ENCODE measurements at regions not wholly inside any gene's neighbourhood (a gene's known extent, or its start where the extent isn't known, plus 50 kb on each side); places are given as distances from the start of the nearest gene placed in this dataset.

DNA sequence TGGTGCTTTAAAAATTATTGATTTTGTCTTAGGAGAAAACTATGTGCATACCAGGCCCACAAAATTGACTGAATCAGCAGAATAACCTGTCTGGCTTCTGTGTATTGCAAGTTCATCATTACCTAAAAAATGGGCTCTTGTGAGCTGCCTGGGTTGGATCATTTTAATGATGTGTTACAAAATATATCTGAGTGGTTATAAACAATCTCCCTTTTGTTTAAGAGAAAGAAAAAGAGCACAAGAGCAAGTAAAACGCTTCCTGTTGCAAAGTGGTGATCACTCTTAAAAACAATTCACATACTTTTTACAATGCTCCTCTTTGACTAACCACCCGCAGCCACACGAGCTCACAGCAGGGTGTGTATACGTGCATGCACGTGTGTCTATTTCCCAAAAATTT is 335.1 kb downstream of the HDGFL1 start:
- 83% methylated on average over 5 of the region's 5 CpGs for WGBS
- DNase-seq (ENCODE audit: low read depth in 6 of 9, low spot score in 9 of 9), result no peak
- no peaks in the 10 kb centered on the region for H3K36me3 ChIP-seq (ENCODE audit: control insufficient read depth in 2 of 2, insufficient read depth in 2 of 2, low read length in 1 of 2)
- H3K4me1 ChIP-seq (ENCODE audit: control insufficient read depth in 2 of 2, insufficient read depth in 2 of 2, low read length in 2 of 2), result no peaks in the 10 kb centered on the region
- H3K27ac ChIP-seq (ENCODE audit: low read depth in 1 of 2, low read length in 1 of 2), result no peak overlapping the region
- H3K9me3 ChIP-seq (ENCODE audit: control insufficient read depth in 2 of 2, insufficient read depth in 1 of 2, low read length in 1 of 2), result no peaks in the 10 kb centered on the region
- H3K27me3 ChIP-seq (ENCODE audit: control insufficient read depth in 2 of 2, insufficient read depth in 1 of 2, low read length in 1 of 2), result no peaks in the 10 kb centered on the region
- no peak overlapping the region for H3K4me3 ChIP-seq (ENCODE audit: low read length in 2 of 2)

DNA sequence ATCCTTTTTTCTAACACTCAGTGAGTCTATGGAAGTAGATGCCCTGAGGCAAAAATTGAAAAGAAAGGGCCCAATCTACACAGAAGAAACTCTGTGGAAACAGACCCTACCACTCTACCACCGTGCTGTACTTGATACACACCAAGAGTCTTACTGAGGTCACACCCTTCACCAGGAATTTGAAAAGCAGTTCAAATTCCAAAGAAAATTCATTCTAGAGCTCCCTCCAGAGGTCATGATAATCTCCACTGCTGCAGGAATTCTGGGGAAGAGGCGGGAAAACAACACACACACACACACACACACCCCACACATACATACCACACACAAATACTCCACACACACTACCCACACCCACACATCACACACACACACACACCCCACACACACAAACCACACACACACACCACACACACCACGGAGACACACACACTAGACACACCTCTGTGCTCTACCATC is 336.8 kb downstream of the HDGFL1 start:
- no peaks in the 10 kb centered on the region for H3K36me3 ChIP-seq (ENCODE audit: control insufficient read depth in 2 of 2, insufficient read depth in 2 of 2, low read length in 1 of 2)
- no peak for DNase-seq (ENCODE audit: low read depth in 6 of 9, low spot score in 9 of 9)
- H3K27ac ChIP-seq (ENCODE audit: low read depth in 1 of 2, low read length in 1 of 2), result no peak overlapping the region
- H3K27me3 ChIP-seq (ENCODE audit: control insufficient read depth in 2 of 2, insufficient read depth in 1 of 2, low read length in 1 of 2), result no peaks in the 10 kb centered on the region
- WGBS, result 94% methylated on average over 3 of the region's 3 CpGs
- no peaks in the 10 kb centered on the region for H3K4me1 ChIP-seq (ENCODE audit: control insufficient read depth in 2 of 2, insufficient read depth in 2 of 2, low read length in 2 of 2)
- no peak overlapping the region for H3K4me3 ChIP-seq (ENCODE audit: low read length in 2 of 2)
- H3K9me3 ChIP-seq (ENCODE audit: control insufficient read depth in 2 of 2, insufficient read depth in 1 of 2, low read length in 1 of 2), result no peaks in the 10 kb centered on the region

DNA sequence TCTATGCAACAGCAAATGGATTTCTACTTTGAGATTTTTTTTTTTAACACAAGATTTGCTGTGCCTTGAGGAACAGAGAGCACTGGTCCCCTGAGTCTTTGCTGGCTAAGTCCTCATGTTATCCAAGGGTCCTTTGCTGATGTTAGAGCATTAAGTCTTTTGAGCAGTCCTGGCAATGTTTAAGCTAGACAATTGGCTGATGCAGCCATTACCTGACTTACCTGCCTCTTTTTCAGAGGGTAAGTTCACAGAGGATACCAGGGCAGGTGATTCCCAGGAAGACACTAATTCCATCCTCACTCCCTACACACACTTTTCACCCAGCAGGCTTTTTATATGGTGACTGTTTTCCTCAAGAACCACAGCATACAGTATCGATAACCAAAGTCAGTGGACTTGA is 337.7 kb downstream of the HDGFL1 start:
- no peak for DNase-seq (ENCODE audit: low read depth in 6 of 9, low spot score in 9 of 9)
- no peaks in the 10 kb centered on the region for H3K4me1 ChIP-seq (ENCODE audit: control insufficient read depth in 2 of 2, insufficient read depth in 2 of 2, low read length in 2 of 2)
- H3K4me3 ChIP-seq (ENCODE audit: low read length in 2 of 2), result no peak overlapping the region
- H3K9me3 ChIP-seq (ENCODE audit: control insufficient read depth in 2 of 2, insufficient read depth in 1 of 2, low read length in 1 of 2), result no peaks in the 10 kb centered on the region
- H3K36me3 ChIP-seq (ENCODE audit: control insufficient read depth in 2 of 2, insufficient read depth in 2 of 2, low read length in 1 of 2), result no peaks in the 10 kb centered on the region
- H3K27me3 ChIP-seq (ENCODE audit: control insufficient read depth in 2 of 2, insufficient read depth in 1 of 2, low read length in 1 of 2), result no peaks in the 10 kb centered on the region
- 100% methylated on average over 1 of the region's 1 CpG for WGBS
- H3K27ac ChIP-seq (ENCODE audit: low read depth in 1 of 2, low read length in 1 of 2), result peak overlapping the region in 1 of 2 donors; percentile 8

DNA sequence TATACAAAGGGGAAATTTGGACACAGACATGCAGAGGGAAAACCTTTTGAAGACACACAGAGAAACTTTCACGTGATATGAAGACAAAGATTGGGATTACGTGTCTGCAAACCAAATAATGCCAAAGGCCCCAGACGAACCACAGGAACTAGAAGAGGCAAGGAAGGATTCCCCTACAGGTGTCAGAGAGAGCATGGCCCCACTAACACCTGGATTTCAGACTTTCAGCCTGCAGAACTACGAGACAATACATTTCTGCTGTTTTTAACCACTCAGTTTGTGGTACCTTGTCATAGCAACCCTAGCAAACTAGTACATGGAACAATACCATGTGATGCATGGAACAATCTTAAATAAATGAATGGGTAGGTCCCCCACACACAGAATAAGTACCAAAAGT is 341.0 kb downstream of the HDGFL1 start:
- DNase-seq (ENCODE audit: low read depth in 6 of 9, low spot score in 9 of 9), result no peak
- Histone ChIP-seq H3K4me3 (ENCODE audit: low read length in 2 of 2) (no peak overlapping the region), H3K36me3 (ENCODE audit: control insufficient read depth in 2 of 2, insufficient read depth in 2 of 2, low read length in 1 of 2) (no peaks in the 10 kb centered on the region), H3K9me3 (ENCODE audit: control insufficient read depth in 2 of 2, insufficient read depth in 1 of 2, low read length in 1 of 2) (no peaks in the 10 kb centered on the region), H3K4me1 (ENCODE audit: control insufficient read depth in 2 of 2, insufficient read depth in 2 of 2, low read length in 2 of 2) (no peaks in the 10 kb centered on the region), H3K27me3 (ENCODE audit: control insufficient read depth in 2 of 2, insufficient read depth in 1 of 2, low read length in 1 of 2) (no peaks in the 10 kb centered on the region), H3K27ac (ENCODE audit: low read depth in 1 of 2, low read length in 1 of 2) (no peak overlapping the region)
- 93% methylated on average over 4 of the region's 4 CpGs for WGBS

DNA sequence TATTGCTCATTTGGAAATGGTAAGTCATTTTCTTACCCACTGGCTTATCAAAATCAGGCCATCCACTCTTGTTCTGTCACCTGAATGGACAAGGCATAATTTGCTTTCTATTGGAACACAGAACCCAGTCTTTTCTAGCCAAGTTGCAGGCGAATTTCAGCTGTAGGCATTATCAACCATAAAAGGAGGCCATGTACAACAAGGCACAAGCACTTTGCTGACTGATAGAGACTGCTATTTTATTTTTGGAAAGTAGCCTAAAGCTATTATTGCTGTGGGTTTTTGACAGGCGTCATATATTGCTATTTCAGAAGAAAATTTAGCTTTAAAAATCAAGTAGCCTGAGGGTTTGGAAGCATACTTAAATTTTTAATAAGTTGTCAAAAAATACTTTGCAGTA is 344.2 kb downstream of the HDGFL1 start:
- H3K27me3 ChIP-seq (ENCODE audit: control insufficient read depth in 2 of 2, insufficient read depth in 1 of 2, low read length in 1 of 2), result no peaks in the 10 kb centered on the region
- 96% methylated on average over 2 of the region's 2 CpGs for WGBS
- H3K36me3 ChIP-seq (ENCODE audit: control insufficient read depth in 2 of 2, insufficient read depth in 2 of 2, low read length in 1 of 2), result no peaks in the 10 kb centered on the region
- no peaks in the 10 kb centered on the region for H3K9me3 ChIP-seq (ENCODE audit: control insufficient read depth in 2 of 2, insufficient read depth in 1 of 2, low read length in 1 of 2)
- no peak for DNase-seq (ENCODE audit: low read depth in 6 of 9, low spot score in 9 of 9)
- H3K27ac ChIP-seq (ENCODE audit: low read depth in 1 of 2, low read length in 1 of 2), result no peak overlapping the region
- no peaks in the 10 kb centered on the region for H3K4me1 ChIP-seq (ENCODE audit: control insufficient read depth in 2 of 2, insufficient read depth in 2 of 2, low read length in 2 of 2)
- no peak overlapping the region for H3K4me3 ChIP-seq (ENCODE audit: low read length in 2 of 2)

DNA sequence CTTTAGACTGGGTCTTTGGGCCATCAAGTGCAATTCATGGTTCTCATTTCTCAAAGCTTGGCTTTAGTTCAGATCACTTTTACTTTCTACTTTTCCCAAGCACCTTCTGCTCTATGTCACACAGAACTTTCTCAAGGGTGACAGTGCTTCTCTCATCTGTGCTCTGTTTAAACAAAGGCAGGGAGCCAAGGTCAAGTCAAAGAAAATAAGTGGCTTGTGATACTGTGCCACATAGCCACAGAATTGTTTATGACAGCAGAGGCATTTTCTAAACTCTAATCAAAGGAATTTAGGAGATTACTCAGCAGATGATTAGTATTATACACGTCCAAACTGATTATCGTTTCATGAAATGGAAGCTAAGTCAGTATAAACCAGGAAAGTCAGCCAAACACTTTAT is 348.0 kb downstream of the HDGFL1 start:
- H3K9me3 ChIP-seq (ENCODE audit: control insufficient read depth in 2 of 2, insufficient read depth in 1 of 2, low read length in 1 of 2), result no peaks in the 10 kb centered on the region
- H3K4me3 ChIP-seq (ENCODE audit: low read length in 2 of 2), result no peak overlapping the region
- H3K36me3 ChIP-seq (ENCODE audit: control insufficient read depth in 2 of 2, insufficient read depth in 2 of 2, low read length in 1 of 2), result no peaks in the 10 kb centered on the region
- DNase-seq (ENCODE audit: low read depth in 6 of 9, low spot score in 9 of 9), result no peak
- H3K27me3 ChIP-seq (ENCODE audit: control insufficient read depth in 2 of 2, insufficient read depth in 1 of 2, low read length in 1 of 2), result no peaks in the 10 kb centered on the region
- no peaks in the 10 kb centered on the region for H3K4me1 ChIP-seq (ENCODE audit: control insufficient read depth in 2 of 2, insufficient read depth in 2 of 2, low read length in 2 of 2)
- WGBS, result 98% methylated on average over 2 of the region's 2 CpGs
- H3K27ac ChIP-seq (ENCODE audit: low read depth in 1 of 2, low read length in 1 of 2), result no peak overlapping the region

DNA sequence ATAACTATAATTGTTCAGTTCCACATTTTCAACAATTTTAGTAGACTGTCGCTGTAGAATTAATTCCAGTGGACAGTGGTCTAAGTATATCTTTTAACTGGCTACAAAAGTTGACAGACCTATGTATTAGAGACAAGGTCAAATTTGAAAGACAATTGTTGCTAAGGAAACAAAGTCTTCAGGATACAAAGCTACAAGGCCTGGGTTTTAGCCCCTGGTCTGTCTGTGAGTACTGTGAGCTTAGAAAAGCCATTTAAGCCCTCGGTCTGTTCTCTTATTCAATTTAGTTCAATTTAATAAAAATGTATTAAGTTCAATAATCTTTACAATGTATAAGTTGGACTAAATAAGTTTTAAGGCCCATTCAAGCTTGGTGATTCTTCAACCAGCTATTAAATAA is 352.5 kb downstream of the HDGFL1 start:
- no peak overlapping the region for H3K27ac ChIP-seq (ENCODE audit: low read depth in 1 of 2, low read length in 1 of 2)
- no peaks in the 10 kb centered on the region for H3K9me3 ChIP-seq (ENCODE audit: control insufficient read depth in 2 of 2, insufficient read depth in 1 of 2, low read length in 1 of 2)
- WGBS, result 73% methylated on average over 2 of the region's 2 CpGs
- no peaks in the 10 kb centered on the region for H3K27me3 ChIP-seq (ENCODE audit: control insufficient read depth in 2 of 2, insufficient read depth in 1 of 2, low read length in 1 of 2)
- no peak for DNase-seq (ENCODE audit: low read depth in 6 of 9, low spot score in 9 of 9)
- H3K36me3 ChIP-seq (ENCODE audit: control insufficient read depth in 2 of 2, insufficient read depth in 2 of 2, low read length in 1 of 2), result no peaks in the 10 kb centered on the region
- no peak overlapping the region for H3K4me3 ChIP-seq (ENCODE audit: low read length in 2 of 2)
- no peaks in the 10 kb centered on the region for H3K4me1 ChIP-seq (ENCODE audit: control insufficient read depth in 2 of 2, insufficient read depth in 2 of 2, low read length in 2 of 2)

DNA sequence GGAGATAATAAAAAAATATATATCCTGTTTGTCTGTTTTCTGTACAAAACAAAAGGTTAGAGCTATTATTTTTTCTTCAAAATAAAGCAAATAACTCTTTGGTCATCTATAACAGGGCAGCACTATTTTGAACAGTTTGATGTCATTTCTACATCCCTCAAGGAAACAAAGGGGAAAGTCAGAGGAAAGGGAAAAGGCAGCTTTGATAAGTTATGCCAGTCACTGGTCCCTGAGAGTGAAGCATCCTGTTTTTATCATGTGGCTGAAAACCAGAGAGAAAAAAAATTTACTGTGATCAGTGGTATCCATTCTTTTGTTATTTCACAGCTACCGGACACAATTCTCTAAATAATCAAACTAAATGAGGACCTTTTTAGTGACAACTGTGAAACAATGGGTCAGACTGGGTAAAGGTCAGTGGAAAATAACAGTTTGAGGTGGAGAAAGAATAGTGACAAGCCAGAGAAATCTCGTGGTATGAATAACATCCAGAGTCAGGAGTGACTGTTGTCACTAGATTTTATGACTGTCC is 356.0 kb downstream of the HDGFL1 start:
- no peak overlapping the region for H3K27ac ChIP-seq (ENCODE audit: low read depth in 1 of 2, low read length in 1 of 2)
- no peak for DNase-seq (ENCODE audit: low read depth in 6 of 9, low spot score in 9 of 9)
- no peak overlapping the region for H3K4me3 ChIP-seq (ENCODE audit: low read length in 2 of 2)
- no peaks in the 10 kb centered on the region for H3K4me1 ChIP-seq (ENCODE audit: control insufficient read depth in 2 of 2, insufficient read depth in 2 of 2, low read length in 2 of 2)
- WGBS, result 88% methylated on average over 2 of the region's 2 CpGs
- H3K36me3 ChIP-seq (ENCODE audit: control insufficient read depth in 2 of 2, insufficient read depth in 2 of 2, low read length in 1 of 2), result no peaks in the 10 kb centered on the region
- no peaks in the 10 kb centered on the region for H3K9me3 ChIP-seq (ENCODE audit: control insufficient read depth in 2 of 2, insufficient read depth in 1 of 2, low read length in 1 of 2)
- H3K27me3 ChIP-seq (ENCODE audit: control insufficient read depth in 2 of 2, insufficient read depth in 1 of 2, low read length in 1 of 2), result no peaks in the 10 kb centered on the region

DNA sequence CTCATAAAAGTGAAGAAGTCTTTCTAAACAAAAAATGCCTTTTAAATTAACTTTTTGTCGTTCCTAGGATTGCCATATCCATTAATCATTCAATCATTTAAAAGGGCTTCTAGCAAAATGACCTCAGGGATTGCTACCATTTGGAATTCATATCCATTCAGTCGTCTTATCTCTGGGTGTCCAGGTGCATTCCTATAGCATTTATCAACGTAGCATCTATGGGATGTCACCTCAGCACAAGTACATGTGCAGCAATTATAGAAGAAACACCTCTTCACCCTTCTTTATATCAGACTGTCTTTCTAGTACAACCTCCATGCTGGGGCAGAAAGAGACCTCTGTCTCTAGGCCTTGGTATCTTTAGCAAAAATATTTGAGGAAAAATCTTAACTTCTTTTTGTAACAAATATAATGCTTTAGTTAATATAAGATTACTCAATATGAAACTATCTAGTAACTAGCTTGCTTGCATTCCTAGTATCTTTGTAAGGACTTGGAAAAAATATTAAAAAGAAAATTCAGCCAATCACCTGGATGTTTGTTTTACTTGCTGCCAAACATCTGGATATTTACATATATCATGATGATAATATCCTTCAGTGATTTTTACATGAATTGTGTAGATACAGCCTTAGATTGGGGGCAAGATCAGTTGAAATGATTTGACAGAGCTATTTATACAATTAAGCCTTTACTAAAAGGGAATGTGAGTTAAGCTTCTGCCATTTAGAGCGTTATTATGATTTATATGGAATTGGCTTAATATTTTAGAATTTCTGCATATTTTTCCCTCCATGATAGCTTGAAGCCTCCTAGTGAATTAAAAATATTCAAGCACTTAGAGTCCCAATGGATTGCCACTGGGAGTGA is 356.8 kb downstream of the HDGFL1 start:
- WGBS, result 96% methylated on average over 4 of the region's 4 CpGs
- H3K4me1 ChIP-seq (ENCODE audit: control insufficient read depth in 2 of 2, insufficient read depth in 2 of 2, low read length in 2 of 2), result no peaks in the 10 kb centered on the region
- no peak overlapping the region for H3K4me3 ChIP-seq (ENCODE audit: low read length in 2 of 2)
- no peak for DNase-seq (ENCODE audit: low read depth in 6 of 9, low spot score in 9 of 9)
- H3K36me3 ChIP-seq (ENCODE audit: control insufficient read depth in 2 of 2, insufficient read depth in 2 of 2, low read length in 1 of 2), result no peaks in the 10 kb centered on the region
- no peaks in the 10 kb centered on the region for H3K27me3 ChIP-seq (ENCODE audit: control insufficient read depth in 2 of 2, insufficient read depth in 1 of 2, low read length in 1 of 2)
- H3K27ac ChIP-seq (ENCODE audit: low read depth in 1 of 2, low read length in 1 of 2), result no peak overlapping the region
- H3K9me3 ChIP-seq (ENCODE audit: control insufficient read depth in 2 of 2, insufficient read depth in 1 of 2, low read length in 1 of 2), result no peaks in the 10 kb centered on the region
